ENCODE measurements at regions not wholly inside any gene's neighbourhood (a gene's known extent, or its start where the extent isn't known, plus 50 kb on each side); places are given as distances from the start of the nearest gene placed in this dataset.
"Not testable (repeated sequence)": the region's sequence is repeated elsewhere in the genome, so short reads cannot be mapped to it uniquely, and the experiment has no call there.

DNA sequence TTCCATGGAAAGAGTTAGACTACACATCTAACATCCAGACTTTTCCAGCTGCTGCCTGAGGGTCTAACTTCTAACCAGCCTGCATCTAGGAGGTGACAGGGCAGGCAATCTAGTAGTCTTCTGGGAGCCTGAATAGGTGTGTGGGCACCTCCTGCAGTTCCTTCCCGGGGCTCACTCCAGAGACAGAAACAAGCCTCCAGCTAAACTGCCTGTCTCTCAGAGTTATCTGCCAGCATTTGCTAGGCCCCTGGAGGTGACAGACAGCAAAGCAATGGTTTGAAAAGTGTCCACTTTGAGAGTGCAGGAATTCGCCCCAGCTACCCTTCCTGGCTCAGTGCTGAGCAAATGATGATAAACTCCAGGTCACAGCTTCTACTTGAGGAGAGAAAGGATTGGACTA, 240.5 kb upstream of the PRSS16 start:
- TF ChIP-seq, protein P1, sequence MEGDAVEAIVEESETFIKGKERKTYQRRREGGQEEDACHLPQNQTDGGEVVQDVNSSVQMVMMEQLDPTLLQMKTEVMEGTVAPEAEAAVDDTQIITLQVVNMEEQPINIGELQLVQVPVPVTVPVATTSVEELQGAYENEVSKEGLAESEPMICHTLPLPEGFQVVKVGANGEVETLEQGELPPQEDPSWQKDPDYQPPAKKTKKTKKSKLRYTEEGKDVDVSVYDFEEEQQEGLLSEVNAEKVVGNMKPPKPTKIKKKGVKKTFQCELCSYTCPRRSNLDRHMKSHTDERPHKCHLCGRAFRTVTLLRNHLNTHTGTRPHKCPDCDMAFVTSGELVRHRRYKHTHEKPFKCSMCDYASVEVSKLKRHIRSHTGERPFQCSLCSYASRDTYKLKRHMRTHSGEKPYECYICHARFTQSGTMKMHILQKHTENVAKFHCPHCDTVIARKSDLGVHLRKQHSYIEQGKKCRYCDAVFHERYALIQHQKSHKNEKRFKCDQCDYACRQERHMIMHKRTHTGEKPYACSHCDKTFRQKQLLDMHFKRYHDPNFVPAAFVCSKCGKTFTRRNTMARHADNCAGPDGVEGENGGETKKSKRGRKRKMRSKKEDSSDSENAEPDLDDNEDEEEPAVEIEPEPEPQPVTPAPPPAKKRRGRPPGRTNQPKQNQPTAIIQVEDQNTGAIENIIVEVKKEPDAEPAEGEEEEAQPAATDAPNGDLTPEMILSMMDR (IDR thresholded peaks at IDR 0.05; ENCODE audit: insufficient read depth, low read length, poor library complexity, severe bottlenecking): no peak
- TF ChIP-seq EZH2phosphoT487 (conservative IDR thresholded peaks at IDR 0.05; ENCODE audit: low read length): no peak
- no peaks in the 10 kb centered on the region for H3K9me3 ChIP-seq (ENCODE audit: insufficient read depth, low read length)
- H3K4me2 ChIP-seq (ENCODE audit: low read depth, low read length, poor library complexity, severe bottlenecking): no peak overlapping the region
- H4K20me1 ChIP-seq (ENCODE audit: low read depth, low read length): no peaks in the 10 kb centered on the region
- no peaks in the 10 kb centered on the region for H3K27me3 ChIP-seq (ENCODE audit: low read length)
- no peaks in the 10 kb centered on the region for H3K36me3 ChIP-seq (ENCODE audit: low read length)
- no peaks in the 10 kb centered on the region for H3F3A ChIP-seq (ENCODE audit: insufficient read depth)
- H3K9me2 ChIP-seq (replicated peaks; ENCODE audit: insufficient read depth, low read length): no peaks in the 10 kb centered on the region
- H3K9ac ChIP-seq (ENCODE audit: low read length): no peak overlapping the region
- H3K4me3 ChIP-seq (ENCODE audit: insufficient read depth, low read length, poor library complexity, severe bottlenecking): no peak overlapping the region
- H3K27ac ChIP-seq (ENCODE audit: low read depth, low read length): no peak overlapping the region
- no peak overlapping the region for H2AFZ ChIP-seq (ENCODE audit: low read depth, low read length, severe bottlenecking)
- H3K79me2 ChIP-seq (ENCODE audit: insufficient read depth, low read length): no peaks in the 10 kb centered on the region

DNA sequence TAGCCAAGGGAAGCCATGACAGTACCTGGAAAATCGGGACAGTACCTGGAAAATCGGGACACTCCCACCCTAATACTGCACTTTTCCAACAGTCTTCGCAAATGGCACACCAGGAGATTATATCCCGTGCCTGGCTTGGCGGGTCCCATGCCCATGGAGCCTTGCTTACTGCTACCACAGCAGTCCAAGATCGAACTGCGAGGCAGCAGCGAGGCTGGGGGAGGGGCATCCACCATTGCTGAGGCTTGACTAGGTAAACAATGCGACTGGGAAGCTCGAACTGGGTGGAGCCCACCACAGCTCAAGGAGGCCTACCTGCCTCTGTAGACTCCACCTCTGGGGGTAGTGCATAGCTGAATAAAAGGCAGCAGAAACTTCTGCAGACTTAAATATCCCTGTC, 238.9 kb upstream of the PRSS16 start:
- H3K36me3 ChIP-seq (ENCODE audit: low read length); H4K20me1 ChIP-seq (ENCODE audit: low read depth, low read length); H3K4me2 ChIP-seq (ENCODE audit: low read depth, low read length, poor library complexity, severe bottlenecking); H3K79me2 ChIP-seq (ENCODE audit: insufficient read depth, low read length); H3K9me2 ChIP-seq (replicated peaks; ENCODE audit: insufficient read depth, low read length); H3K9me3 ChIP-seq (ENCODE audit: insufficient read depth, low read length); H3K9ac ChIP-seq (ENCODE audit: low read length); H2AFZ ChIP-seq (ENCODE audit: low read depth, low read length, severe bottlenecking); H3F3A ChIP-seq (ENCODE audit: insufficient read depth); H3K4me3 ChIP-seq (ENCODE audit: insufficient read depth, low read length, poor library complexity, severe bottlenecking); H3K27me3 ChIP-seq (ENCODE audit: low read length); H3K27ac ChIP-seq (ENCODE audit: low read depth, low read length): not testable (repeated sequence)

DNA sequence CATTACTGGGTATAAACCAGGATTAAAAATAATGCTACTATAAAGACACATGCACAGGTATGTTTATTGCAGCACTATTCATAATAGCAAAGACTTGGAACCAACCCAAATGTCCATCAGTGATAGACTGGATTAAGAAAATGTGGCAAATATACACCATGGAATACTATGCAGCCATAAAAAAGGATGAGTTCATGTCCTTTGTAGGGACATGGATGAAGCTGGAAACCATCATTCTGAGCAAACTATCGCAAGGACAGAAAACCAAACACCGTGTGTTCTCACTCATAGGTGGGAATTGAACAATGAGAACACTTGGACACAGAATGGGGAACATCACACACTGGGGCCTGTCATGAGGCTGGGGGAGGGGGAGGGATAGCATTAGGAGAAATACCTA, 233.4 kb upstream of the PRSS16 start:
- H3K79me2 ChIP-seq (ENCODE audit: insufficient read depth, low read length); H3K27ac ChIP-seq (ENCODE audit: low read depth, low read length); H3K4me2 ChIP-seq (ENCODE audit: low read depth, low read length, poor library complexity, severe bottlenecking); H3K4me3 ChIP-seq (ENCODE audit: insufficient read depth, low read length, poor library complexity, severe bottlenecking); H3K27me3 ChIP-seq (ENCODE audit: low read length); H4K20me1 ChIP-seq (ENCODE audit: low read depth, low read length); H3F3A ChIP-seq (ENCODE audit: insufficient read depth); H3K9me2 ChIP-seq (replicated peaks; ENCODE audit: insufficient read depth, low read length); H3K9ac ChIP-seq (ENCODE audit: low read length); H3K36me3 ChIP-seq (ENCODE audit: low read length); H2AFZ ChIP-seq (ENCODE audit: low read depth, low read length, severe bottlenecking): not testable (repeated sequence)
- peaks cover 16% of the 10 kb centered on the region; the same call in 1 of the 2 replicates for H3K9me3 ChIP-seq (ENCODE audit: insufficient read depth, low read length)

DNA sequence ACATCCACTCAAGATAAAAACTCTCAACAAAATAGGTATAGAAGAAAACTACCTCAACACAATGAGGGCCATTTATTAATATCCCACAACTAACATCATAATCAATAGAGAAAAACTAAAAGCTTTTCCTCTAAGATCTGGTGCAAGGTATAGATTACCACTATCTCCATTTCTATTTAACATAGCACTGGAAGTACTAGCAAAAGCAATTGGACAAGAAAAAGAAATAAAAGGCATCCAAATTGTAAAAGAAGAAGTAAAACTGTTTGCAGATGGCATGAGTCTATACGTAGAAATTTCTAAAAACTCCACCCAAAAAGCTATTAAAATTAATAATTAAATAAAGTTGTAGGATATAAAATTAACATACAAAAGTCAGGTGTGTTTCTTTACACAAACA, 230.8 kb upstream of the PRSS16 start:
- no peak overlapping the region for H3K27ac ChIP-seq (ENCODE audit: low read depth, low read length)
- H3F3A ChIP-seq (ENCODE audit: insufficient read depth): no peaks in the 10 kb centered on the region
- no peak overlapping the region for H3K4me2 ChIP-seq (ENCODE audit: low read depth, low read length, poor library complexity, severe bottlenecking)
- H3K9ac ChIP-seq (ENCODE audit: low read length): no peak overlapping the region
- H3K27me3 ChIP-seq (ENCODE audit: low read length): no peaks in the 10 kb centered on the region; the same call in 1 of the 2 replicates
- no peaks in the 10 kb centered on the region for H3K9me2 ChIP-seq (replicated peaks; ENCODE audit: insufficient read depth, low read length)
- no peak overlapping the region for H3K4me3 ChIP-seq (ENCODE audit: insufficient read depth, low read length, poor library complexity, severe bottlenecking)
- H3K36me3 ChIP-seq (ENCODE audit: low read length): no peaks in the 10 kb centered on the region
- no peaks in the 10 kb centered on the region for H3K79me2 ChIP-seq (ENCODE audit: insufficient read depth, low read length)
- no peak overlapping the region for H2AFZ ChIP-seq (ENCODE audit: low read depth, low read length, severe bottlenecking)
- H3K9me3 ChIP-seq (ENCODE audit: insufficient read depth, low read length): peaks cover 16% of the 10 kb centered on the region; the same call in 1 of the 2 replicates
- H4K20me1 ChIP-seq (ENCODE audit: low read depth, low read length): no peaks in the 10 kb centered on the region
- TF ChIP-seq, protein P1 (IDR thresholded peaks at IDR 0.05; ENCODE audit: insufficient read depth, low read length, poor library complexity, severe bottlenecking): no peak
- TF ChIP-seq EZH2phosphoT487 (conservative IDR thresholded peaks at IDR 0.05; ENCODE audit: low read length): no peak

DNA sequence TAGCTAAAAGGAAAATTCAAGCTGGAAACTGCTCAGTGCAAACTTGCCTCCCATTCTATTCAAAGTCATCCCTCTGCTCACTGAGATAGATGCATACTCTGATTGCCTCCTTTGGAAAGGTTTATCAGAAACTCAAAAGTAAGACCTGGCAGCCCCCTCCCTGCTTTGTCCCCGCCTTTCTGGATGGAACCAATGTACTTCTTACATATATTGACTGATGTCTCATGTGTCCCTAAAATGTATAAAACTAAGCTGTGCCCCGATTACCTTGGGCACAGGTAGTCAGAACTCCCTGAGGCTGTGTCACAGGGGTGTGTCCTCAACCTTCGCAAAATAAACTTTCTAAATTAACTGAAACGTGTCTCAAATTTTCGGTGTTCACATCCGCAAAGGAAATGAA, 229.1 kb upstream of the PRSS16 start:
- not testable (repeated sequence) for H3K27me3 ChIP-seq (ENCODE audit: low read length); H3K4me3 ChIP-seq (ENCODE audit: insufficient read depth, low read length, poor library complexity, severe bottlenecking); H2AFZ ChIP-seq (ENCODE audit: low read depth, low read length, severe bottlenecking); H3F3A ChIP-seq (ENCODE audit: insufficient read depth); H3K9ac ChIP-seq (ENCODE audit: low read length); H4K20me1 ChIP-seq (ENCODE audit: low read depth, low read length); H3K79me2 ChIP-seq (ENCODE audit: insufficient read depth, low read length); H3K9me2 ChIP-seq (replicated peaks; ENCODE audit: insufficient read depth, low read length); H3K4me2 ChIP-seq (ENCODE audit: low read depth, low read length, poor library complexity, severe bottlenecking); H3K36me3 ChIP-seq (ENCODE audit: low read length); H3K27ac ChIP-seq (ENCODE audit: low read depth, low read length)
- H3K9me3 ChIP-seq (ENCODE audit: insufficient read depth, low read length): peaks cover 16% of the 10 kb centered on the region; the same call in 1 of the 2 replicates
